ENCODE measurements at regions not wholly inside any gene's neighbourhood (a gene's known extent, or its start where the extent isn't known, plus 50 kb on each side); places are given as distances from the start of the nearest gene placed in this dataset.

GRCh38 chr11:80227915-80228314 lies 787.1 kb upstream of the TENM4 start:
- H3K27ac ChIP-seq (replicated peaks) = no peak overlapping the region
- TF ChIP-seq POLR2AphosphoS5 (IDR thresholded peaks at IDR 0.05; ENCODE audit: low read depth) (no peak), SPI1 (IDR thresholded peaks at IDR 0.05; ENCODE audit: borderline replicate concordance, low read depth) (no peak), CTCF (IDR thresholded peaks at IDR 0.05; ENCODE audit: insufficient read depth, low read length) (no peak), GABPA (IDR thresholded peaks at IDR 0.05; ENCODE audit: low read depth) (no peak), REST (IDR thresholded peaks at IDR 0.05; ENCODE audit: insufficient replicate concordance, low read depth) (no peak)
- H3K27me3 ChIP-seq (ENCODE audit: insufficient read depth, poor library complexity, severe bottlenecking) = no peaks in the 10 kb centered on the region
- H3K4me3 ChIP-seq (replicated peaks; ENCODE audit: insufficient read depth, low read length) = no peak overlapping the region
- DNase-seq (ENCODE audit: low read depth in 1 of 2, low spot score in 1 of 2) = no peak

GRCh38 chr11:80214413-80214812 lies 773.6 kb upstream of the TENM4 start:
- H3K4me3 ChIP-seq (replicated peaks; ENCODE audit: insufficient read depth, low read length) = no peak overlapping the region
- no peak for TF ChIP-seq GABPA (IDR thresholded peaks at IDR 0.05; ENCODE audit: low read depth)
- TF ChIP-seq SPI1 (IDR thresholded peaks at IDR 0.05; ENCODE audit: borderline replicate concordance, low read depth) = no peak
- TF ChIP-seq CTCF (IDR thresholded peaks at IDR 0.05; ENCODE audit: insufficient read depth, low read length) = no peak
- TF ChIP-seq REST (IDR thresholded peaks at IDR 0.05; ENCODE audit: insufficient replicate concordance, low read depth) = no peak
- no peak for TF ChIP-seq POLR2AphosphoS5 (IDR thresholded peaks at IDR 0.05; ENCODE audit: low read depth)
- no peaks in the 10 kb centered on the region for H3K27me3 ChIP-seq (ENCODE audit: insufficient read depth, poor library complexity, severe bottlenecking)
- H3K27ac ChIP-seq (replicated peaks) = no peak overlapping the region
- DNase-seq (ENCODE audit: low read depth in 1 of 2, low spot score in 1 of 2) = no peak

- DNase-seq (ENCODE audit: low read depth in 1 of 2, low spot score in 1 of 2) = no peak
- H3K4me3 ChIP-seq (replicated peaks; ENCODE audit: insufficient read depth, low read length) = no peak overlapping the region
- no peak for TF ChIP-seq POLR2AphosphoS5 (IDR thresholded peaks at IDR 0.05; ENCODE audit: low read depth)
- no peak for TF ChIP-seq REST (IDR thresholded peaks at IDR 0.05; ENCODE audit: insufficient replicate concordance, low read depth)
- TF ChIP-seq SPI1 (IDR thresholded peaks at IDR 0.05; ENCODE audit: borderline replicate concordance, low read depth) = no peak
- TF ChIP-seq CTCF (IDR thresholded peaks at IDR 0.05; ENCODE audit: insufficient read depth, low read length) = no peak
- TF ChIP-seq GABPA (IDR thresholded peaks at IDR 0.05; ENCODE audit: low read depth) = no peak
- H3K27me3 ChIP-seq (ENCODE audit: insufficient read depth, poor library complexity, severe bottlenecking) = no peaks in the 10 kb centered on the region
- no peak overlapping the region for H3K27ac ChIP-seq (replicated peaks)
Observed at GRCh38 chr11:80211673-80212072, 770.8 kb upstream of the TENM4 start.

Data from HL-60 (cell line).